ENCODE measurements at regions not wholly inside any gene's neighbourhood (a gene's known extent, or its start where the extent isn't known, plus 50 kb on each side); places are given as distances from the start of the nearest gene placed in this dataset.

DNA sequence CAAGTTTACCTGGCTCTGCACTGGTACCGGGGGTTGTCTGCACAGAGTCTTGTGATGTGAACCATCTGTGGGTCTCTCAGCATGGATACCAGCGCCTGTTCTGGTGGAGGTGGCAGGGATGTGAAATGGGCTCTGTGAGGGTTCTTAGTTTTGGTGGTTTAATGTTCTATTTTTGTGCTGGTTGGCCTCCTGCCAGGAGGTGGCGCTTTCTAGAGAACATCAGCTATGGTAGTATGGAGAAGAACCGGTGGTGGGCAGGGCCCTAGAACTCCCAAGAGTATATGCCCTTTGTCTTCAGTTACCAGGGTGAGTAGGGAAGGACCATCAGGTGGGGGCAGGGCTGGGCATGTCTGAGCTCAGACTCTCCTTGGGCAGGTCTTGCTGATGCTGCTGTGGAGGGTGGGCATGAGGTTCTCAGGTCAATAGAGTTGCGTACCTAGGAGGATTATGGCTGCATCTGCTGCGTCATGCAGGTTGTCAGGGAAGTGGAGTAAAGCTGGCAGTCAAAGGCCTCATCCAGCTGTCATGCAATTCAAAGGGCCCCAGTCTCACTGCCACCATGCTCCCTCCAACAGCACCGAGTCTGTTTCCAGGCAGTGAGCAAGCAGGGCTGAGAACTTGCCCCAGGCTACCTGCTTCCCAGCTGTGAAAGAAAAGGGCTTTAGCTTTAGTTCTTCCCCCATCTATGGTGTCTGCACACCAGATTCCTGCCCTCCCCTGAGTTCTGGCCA lies 278.0 kb downstream of the METTL4 start:
- Histone ChIP-seq H3K4me3 (ENCODE audit: low read depth, low read length) (no peak overlapping the region), H3K36me3 (ENCODE audit: control insufficient read depth, insufficient read depth, low read length) (no peaks in the 10 kb centered on the region), H3K27me3 (ENCODE audit: control insufficient read depth, insufficient read depth, low read length) (no peaks in the 10 kb centered on the region)
- TF ChIP-seq, protein P1, sequence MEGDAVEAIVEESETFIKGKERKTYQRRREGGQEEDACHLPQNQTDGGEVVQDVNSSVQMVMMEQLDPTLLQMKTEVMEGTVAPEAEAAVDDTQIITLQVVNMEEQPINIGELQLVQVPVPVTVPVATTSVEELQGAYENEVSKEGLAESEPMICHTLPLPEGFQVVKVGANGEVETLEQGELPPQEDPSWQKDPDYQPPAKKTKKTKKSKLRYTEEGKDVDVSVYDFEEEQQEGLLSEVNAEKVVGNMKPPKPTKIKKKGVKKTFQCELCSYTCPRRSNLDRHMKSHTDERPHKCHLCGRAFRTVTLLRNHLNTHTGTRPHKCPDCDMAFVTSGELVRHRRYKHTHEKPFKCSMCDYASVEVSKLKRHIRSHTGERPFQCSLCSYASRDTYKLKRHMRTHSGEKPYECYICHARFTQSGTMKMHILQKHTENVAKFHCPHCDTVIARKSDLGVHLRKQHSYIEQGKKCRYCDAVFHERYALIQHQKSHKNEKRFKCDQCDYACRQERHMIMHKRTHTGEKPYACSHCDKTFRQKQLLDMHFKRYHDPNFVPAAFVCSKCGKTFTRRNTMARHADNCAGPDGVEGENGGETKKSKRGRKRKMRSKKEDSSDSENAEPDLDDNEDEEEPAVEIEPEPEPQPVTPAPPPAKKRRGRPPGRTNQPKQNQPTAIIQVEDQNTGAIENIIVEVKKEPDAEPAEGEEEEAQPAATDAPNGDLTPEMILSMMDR (IDR thresholded peaks at IDR 0.05; ENCODE audit: insufficient read depth, low read depth, low read length), result no peak
- ChIA-PET CTCF (interaction anchor here (0.6 to 1.2 kb wide), 2 partner anchors 10 to 367 kb away, joined by 3 to 4 read pairs; no protein-coding TSS in a partner anchor), POLR2A (no interaction called here)
- DNase-seq (ENCODE audit: low read depth), result no peak

- Histone ChIP-seq H3K27me3 (ENCODE audit: control insufficient read depth, insufficient read depth, low read length) (no peaks in the 10 kb centered on the region), H3K36me3 (ENCODE audit: control insufficient read depth, insufficient read depth, low read length) (no peaks in the 10 kb centered on the region), H3K4me3 (ENCODE audit: low read depth, low read length) (no peak overlapping the region)
- TF ChIP-seq, protein P1 (IDR thresholded peaks at IDR 0.05; ENCODE audit: insufficient read depth, low read depth, low read length), result no peak
- ChIA-PET POLR2A (no interaction called here), CTCF (interaction anchor here (0.9 to 1.3 kb wide), 2 partner anchors 77 to 241 kb away, joined by 3 read pairs; no protein-coding TSS in a partner anchor)
- DNase-seq (ENCODE audit: low read depth), result no peak
Measured at GRCh38 chr18:2301316-2301715, 270.0 kb downstream of the METTL4 start.

DNA sequence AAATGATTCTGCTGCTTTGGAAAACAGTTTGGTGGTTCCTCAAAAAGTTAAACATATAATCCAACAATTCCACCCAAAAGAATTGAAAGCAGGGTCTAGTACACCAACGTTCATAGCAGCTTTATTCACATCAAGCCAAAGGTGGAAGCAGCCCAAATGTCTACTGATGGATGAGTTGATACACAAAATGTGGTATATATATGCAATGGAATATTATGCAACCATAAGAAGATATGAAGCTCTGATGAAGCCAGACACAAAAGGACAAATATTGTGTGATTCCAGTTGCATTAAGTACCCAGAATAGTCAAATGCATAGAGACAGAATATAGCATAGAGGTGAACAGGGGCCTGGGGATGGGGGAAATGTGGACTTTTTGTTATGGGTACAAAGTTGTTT lies 269.3 kb downstream of the METTL4 start:
- DNase-seq (ENCODE audit: low read depth), result no peak
- Histone ChIP-seq H3K4me3 (ENCODE audit: low read depth, low read length) (no peak overlapping the region), H3K27me3 (ENCODE audit: control insufficient read depth, insufficient read depth, low read length) (no peaks in the 10 kb centered on the region), H3K36me3 (ENCODE audit: control insufficient read depth, insufficient read depth, low read length) (no peaks in the 10 kb centered on the region)
- ChIA-PET CTCF (no interaction called here), POLR2A (no interaction called here)
- TF ChIP-seq, protein P1 (IDR thresholded peaks at IDR 0.05; ENCODE audit: insufficient read depth, low read depth, low read length), result no peak

GRCh38 chr18:2302628-2303516 lies 268.4 kb downstream of the METTL4 start:
- TF ChIP-seq, protein P1 (IDR thresholded peaks at IDR 0.05; ENCODE audit: insufficient read depth, low read depth, low read length), result no peak
- Histone ChIP-seq H3K4me3 (ENCODE audit: low read depth, low read length) (no peak overlapping the region), H3K27me3 (ENCODE audit: control insufficient read depth, insufficient read depth, low read length) (no peaks in the 10 kb centered on the region), H3K36me3 (ENCODE audit: control insufficient read depth, insufficient read depth, low read length) (no peaks in the 10 kb centered on the region)
- CTCF ChIA-PET, result no interaction called here
- POLR2A ChIA-PET, result no interaction called here
- no peak for DNase-seq (ENCODE audit: low read depth)

- no peaks in the 10 kb centered on the region for H3K27me3 ChIP-seq (ENCODE audit: control insufficient read depth, insufficient read depth, low read length)
- TF ChIP-seq, protein P1 (IDR thresholded peaks at IDR 0.05; ENCODE audit: insufficient read depth, low read depth, low read length), result no peak
- no peak for DNase-seq (ENCODE audit: low read depth)
- H3K4me3 ChIP-seq (ENCODE audit: low read depth, low read length), result no peak overlapping the region
- CTCF ChIA-PET, result no interaction called here
- no peaks in the 10 kb centered on the region for H3K36me3 ChIP-seq (ENCODE audit: control insufficient read depth, insufficient read depth, low read length)
- POLR2A ChIA-PET, result no interaction called here
Measured at GRCh38 chr18:2303517-2304238, 267.6 kb downstream of the METTL4 start.

Data from BJ (cell line).